Activated T-cell treated with anti-CD3 and anti-CD28 coated beads for 24 hours (primary cell): ENCODE measurements at regions not wholly inside any gene's neighbourhood (a gene's known extent, or its start where the extent isn't known, plus 50 kb on each side); places are given as distances from the start of the nearest gene placed in this dataset.
"Not testable (repeated sequence)": the region's sequence is repeated elsewhere in the genome, so short reads cannot be mapped to it uniquely, and the experiment has no call there.

Experiments used
- DNase-seq: peaks from one replicate; pipeline ENCODE4 v3.0.0-alpha.2; 2020; ENCODE audit warnings: low read depth

- DNase-seq, result no peak
These were observed 748.5 kb upstream of the CDH10 start for GRCh38 chr5:25393256-25393655.

- no peak for DNase-seq
These were observed 743.2 kb upstream of the CDH10 start for GRCh38 chr5:25387953-25388352.

- DNase-seq, result no peak
These were observed 718.0 kb upstream of the CDH10 start for GRCh38 chr5:25362799-25363198.

- no peak for DNase-seq
These were observed 714.1 kb upstream of the CDH10 start for GRCh38 chr5:25358919-25359318.

DNA sequence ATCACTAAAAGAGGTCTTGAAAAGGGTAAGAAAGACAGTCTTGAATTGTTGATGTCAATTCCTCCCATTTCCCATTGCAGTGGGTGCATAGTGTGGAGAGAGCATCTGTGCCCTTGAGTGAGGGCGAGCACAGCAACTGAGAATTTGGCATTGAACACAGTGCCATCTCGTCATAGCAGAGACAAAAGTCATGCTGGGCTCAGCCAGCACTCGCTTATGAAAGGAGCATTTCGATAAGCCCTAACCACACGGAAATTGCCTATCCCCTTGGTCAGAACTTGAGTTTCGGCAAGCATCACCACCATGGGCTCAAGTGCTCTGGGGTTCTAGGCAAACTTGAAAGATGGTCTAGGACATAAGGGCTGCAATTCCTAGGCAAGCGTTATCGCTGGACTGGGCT is 712.8 kb upstream of the CDH10 start:
- DNase-seq, result no peak

DNA sequence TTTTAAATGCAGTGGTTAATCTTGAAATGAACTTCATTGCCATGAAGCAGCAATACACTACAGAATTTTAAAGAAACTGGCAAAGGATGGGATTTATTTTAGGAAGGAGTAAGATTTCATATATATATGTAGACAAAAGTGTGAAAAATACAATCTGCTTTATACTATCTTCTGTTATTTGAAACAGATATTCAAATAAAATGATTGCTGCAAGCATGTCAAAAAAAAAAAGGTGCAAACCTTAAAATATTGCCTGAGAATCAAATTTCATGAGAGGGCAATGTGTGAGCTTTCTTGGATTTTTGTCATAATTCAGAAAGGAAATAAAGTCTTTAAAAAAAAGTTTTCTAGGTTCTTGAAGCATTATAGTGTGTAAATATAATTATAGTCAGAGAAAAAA is 705.0 kb upstream of the CDH10 start:
- DNase-seq, result no peak

DNA sequence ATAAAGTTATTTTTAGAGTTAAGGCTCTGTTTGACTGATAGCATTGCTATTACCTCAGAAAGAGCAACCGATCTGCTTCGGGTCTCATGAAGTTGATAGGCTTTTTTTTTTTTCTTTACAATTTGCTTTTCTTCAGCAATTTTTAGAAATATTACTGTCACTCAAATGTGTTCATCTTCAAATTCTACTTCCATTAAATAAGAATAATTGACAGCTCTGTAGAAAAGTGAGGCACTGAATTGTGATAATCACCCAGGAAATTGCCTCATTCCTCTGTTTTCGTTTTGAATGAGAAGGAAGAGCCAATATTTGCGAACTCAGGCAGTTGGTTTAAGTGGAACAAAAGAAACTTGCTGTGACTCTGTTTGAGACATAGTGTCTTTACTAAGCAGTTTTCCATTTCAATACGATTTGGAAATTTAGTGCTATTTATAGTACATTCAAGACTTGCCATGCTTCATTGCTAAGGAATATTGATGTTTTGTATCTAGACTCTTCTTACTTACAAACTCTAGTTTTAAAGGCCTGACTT is 700.5 kb upstream of the CDH10 start:
- no peak for DNase-seq

DNA sequence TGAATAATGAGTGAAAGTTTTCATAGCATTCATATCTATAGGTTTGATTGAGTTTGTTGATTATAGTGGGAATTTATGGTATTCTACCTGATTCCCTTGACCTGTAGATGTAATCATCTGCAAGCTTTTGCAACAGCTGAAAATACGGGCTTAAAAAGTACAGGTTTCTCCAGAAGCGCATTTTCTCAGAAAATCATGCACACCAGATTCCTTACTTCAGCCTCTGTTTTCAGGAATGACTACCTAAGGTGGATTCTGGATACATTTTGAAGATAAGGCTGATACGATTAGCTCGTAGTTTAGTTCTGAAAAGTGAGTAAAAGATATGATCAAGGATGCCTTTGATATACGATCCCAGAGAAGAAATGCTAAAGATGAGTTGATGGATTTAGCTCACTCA is 694.8 kb upstream of the CDH10 start:
- DNase-seq, result no peak

DNA sequence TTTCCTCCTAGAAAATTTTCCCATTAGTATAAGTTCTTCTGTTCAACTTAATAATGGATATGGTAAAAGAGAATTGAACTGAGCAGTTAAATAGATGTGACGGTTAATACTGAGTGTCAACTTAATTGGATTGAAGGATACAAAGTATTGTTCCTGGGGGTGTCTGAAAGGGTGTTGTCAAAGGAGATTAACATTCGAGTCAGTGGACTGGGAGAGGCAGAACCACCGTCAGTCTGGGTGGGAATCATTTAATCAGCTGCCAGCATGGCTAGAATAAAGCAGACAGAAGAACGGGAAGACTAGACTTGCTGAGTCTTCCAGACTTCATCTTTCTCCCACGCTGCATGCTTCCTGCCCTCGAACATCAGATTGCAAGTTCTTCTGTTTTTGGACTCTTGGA is 689.6 kb upstream of the CDH10 start:
- DNase-seq, result no peak

- DNase-seq, result no peak
These were observed 685.9 kb upstream of the CDH10 start for GRCh38 chr5:25330721-25331120.

- no peak for DNase-seq
These were observed 682.4 kb upstream of the CDH10 start for GRCh38 chr5:25327172-25327571.

DNA sequence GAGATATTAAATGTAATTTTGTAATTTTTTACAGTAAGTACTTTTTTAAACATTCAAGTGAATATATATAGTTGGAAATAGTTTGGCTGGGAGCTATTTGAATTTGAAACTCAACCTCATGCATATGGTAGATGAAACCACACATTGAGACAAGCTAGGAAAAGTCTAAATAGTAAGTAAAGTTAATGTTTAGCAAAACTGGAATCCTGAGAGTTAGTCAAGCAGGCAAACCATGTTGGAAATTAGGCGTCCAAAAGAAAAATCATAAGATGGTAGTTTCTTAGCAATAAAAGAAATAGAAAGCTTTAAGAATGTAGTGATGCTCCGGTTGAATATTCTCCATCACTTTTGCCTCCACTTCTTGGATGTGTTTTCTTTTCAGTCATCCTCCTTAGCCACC is 657.1 kb upstream of the CDH10 start:
- DNase-seq, result no peak

DNA sequence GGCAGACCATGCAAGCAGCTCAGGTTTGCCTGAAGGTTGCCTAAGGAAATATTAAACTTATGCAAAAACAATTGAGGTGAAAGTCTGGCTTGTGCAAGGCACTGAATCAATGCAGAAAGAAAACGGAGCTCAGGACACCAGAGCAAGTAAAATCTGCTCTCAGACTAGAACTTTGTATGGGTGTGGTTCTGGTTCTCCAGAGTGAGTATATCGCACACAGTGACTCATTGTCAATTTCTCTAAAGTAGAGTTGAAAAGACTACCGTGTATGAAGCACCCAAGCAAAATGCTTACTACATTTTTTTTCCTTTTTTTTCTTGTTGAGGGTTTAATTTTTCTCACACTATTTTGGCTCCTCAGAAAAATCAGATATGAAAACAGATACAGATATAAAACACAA is 650.3 kb upstream of the CDH10 start:
- DNase-seq, result no peak

DNA sequence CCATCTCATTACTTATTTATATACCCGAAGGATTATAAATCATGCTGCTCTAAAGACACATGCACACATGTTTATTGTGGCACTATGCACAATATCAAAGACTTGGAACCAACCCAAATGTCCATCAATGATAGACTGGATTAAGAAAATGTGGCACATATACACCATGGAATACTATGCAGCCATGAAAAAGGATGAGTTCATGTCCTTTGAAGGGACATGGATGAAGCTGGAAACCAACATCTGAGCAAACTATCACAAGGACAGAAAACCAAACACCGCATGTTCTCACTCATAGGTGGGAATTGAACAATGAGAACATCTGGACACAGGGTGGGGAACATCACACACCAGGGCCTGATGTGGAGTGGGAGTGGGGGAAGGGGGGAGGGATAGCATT is 645.0 kb upstream of the CDH10 start:
- DNase-seq, result not testable (repeated sequence)

- no peak for DNase-seq
These were observed 641.5 kb upstream of the CDH10 start for GRCh38 chr5:25286319-25286718.

DNA sequence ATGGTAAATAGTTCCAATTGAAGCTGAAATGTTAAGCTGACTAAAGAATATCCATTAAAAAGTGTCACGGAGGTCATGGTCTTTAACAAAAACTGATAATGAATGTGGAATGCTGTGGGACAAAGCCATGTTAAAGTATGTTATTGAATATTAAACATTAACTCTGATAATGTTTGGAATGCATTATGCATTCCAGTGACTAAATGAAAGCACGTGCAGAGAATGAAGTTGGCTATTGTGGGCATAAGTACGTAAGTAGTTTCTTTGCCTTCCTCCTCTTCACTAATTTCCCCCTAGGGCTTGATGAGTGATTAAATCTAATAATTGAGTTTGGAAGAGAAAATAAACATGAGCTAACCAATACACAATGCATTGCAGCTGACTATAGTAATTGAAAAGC is 640.4 kb upstream of the CDH10 start:
- no peak for DNase-seq

DNA sequence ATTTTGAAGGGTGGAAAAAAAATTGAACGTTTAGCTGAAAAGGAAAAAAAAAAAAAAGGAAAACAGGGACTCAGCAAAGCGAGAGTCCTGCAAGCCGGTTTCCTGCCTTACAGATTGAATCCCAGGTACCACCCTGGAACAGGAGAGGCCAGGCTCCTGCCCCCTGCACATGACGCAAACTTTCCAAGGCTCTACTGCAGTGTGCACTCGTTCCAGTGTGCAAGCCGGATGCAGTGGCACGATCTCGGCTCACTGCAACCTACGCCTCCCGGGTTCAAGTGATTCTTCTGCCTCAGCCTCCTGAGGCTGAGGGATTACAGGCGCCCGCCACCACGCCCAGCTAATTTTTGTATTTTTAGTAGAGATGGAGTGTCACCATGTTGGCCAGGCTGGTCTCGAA is 618.7 kb upstream of the CDH10 start:
- DNase-seq, result not testable (repeated sequence)

GRCh38 chr5:25262221-25262620 is 617.4 kb upstream of the CDH10 start:
- no peak for DNase-seq

DNA sequence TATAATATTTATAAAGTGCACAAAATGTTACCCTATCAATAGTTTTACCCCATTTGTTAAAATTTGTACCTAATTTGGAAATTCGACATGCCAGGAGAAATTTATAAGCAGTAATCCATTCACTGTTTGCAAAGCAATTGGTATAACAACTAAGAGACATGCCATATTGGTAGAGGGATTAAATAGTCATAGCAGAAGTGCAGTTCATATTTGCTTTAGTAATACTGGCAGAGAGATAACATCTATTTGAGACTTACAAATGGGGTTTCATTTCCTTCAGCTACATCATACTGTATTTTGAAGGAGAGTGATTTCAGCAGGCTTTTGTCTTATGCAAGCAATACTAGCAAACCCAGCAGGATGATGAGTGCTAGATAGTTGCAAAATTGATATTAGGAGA is 610.4 kb upstream of the CDH10 start:
- DNase-seq, result no peak

DNA sequence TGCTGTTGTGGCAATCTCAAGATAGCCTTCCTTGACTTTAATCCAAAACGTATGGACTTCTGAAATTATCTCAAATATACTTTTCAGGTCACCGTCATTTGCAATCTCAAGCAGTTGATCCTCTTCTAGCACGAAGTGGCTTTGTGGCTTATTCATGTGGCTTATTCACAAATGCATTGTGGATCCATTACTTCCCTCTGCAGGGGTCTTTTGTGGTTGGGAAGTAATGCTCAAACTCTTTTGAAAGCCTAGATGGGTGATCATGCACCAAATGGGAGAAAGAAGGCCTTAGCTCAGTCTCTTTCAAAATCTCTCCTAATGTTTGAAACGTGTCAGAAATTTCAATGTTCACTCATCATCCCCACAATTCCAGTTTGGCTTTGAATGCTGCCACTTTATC is 597.2 kb upstream of the CDH10 start:
- DNase-seq, result no peak

- DNase-seq, result not testable (repeated sequence)
These were observed 593.9 kb upstream of the CDH10 start for GRCh38 chr5:25238720-25239119.

DNA sequence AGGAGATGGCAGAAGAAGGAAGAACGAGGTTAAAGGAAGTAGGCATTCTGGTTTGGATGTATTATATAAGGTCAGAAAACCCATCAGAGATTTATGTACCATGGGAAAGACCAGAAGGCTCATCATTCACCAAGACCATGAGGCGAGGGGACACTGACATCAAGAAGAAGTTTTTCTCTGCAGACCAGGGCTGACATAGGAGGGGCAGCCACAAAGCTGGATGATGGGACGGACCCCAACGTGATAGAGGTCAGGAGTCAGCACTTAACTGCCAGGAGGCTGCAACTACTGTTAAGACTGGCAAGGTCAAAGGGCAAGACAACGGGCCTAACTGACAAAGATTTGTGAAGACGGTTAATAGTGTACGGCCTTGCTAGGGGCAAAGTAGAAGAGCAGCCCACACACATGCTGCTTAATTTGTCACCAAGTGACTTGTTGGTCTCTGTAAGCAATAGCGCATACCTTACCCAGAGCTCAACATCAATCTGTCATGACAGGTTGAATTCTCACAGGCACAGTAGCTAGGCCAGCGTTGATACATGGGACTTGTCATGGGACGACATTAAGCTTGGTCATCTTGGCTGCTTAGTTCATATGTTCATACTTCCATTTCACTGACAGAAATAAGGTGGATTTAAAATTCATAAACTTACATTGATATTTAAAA is 579.7 kb upstream of the CDH10 start:
- DNase-seq, result no peak

DNA sequence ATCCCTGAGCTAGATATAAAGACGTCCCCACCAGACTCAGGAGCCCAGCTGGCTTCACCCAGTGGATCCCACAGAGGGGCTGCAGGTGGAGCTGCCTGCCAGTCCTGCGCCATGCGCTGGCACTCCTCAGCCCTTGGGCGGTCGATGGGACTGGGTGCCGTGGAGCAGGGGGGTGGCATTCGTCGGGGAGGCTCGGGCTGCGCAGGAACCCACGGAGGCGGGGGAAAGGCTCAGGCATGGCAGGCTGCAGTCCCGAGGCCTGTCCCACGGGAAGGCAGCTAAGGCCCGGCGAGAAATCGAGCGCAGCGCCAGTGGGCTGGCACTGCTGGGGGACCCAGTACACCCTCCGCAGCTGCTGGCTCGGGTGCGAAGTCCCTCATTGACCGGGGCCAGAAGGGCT is 555.1 kb upstream of the CDH10 start:
- not testable (repeated sequence) for DNase-seq

DNA sequence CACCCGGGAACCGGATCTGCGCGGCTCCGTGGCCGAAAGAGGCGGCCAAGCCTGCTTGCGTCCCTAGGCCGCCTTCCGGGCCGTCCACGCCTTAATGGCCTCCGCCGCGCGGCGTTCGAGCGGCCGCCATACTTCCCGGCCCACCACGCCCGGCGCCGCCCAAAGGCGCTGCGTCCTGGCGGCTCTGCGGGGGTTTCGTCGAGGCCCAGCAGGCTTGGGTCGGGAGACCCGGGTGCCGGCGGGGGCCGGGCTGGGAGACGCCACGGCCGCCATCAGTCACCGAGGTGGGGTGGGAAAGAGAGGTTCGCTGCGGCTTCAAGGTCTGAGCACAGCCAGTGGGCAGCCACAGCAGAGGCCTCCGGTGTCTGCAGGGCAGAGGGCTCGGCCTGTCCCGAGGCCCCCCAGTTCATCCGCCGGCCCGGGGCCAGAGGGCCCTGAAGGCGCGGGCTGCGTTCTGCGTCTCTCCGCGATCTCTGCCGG is 545.8 kb upstream of the CDH10 start:
- DNase-seq, result no peak
